ENCODE measurements at regions not wholly inside any gene's neighbourhood (a gene's known extent, or its start where the extent isn't known, plus 50 kb on each side); places are given as distances from the start of the nearest gene placed in this dataset.
"Not testable (repeated sequence)": the region's sequence is repeated elsewhere in the genome, so short reads cannot be mapped to it uniquely, and the experiment has no call there.

DNA sequence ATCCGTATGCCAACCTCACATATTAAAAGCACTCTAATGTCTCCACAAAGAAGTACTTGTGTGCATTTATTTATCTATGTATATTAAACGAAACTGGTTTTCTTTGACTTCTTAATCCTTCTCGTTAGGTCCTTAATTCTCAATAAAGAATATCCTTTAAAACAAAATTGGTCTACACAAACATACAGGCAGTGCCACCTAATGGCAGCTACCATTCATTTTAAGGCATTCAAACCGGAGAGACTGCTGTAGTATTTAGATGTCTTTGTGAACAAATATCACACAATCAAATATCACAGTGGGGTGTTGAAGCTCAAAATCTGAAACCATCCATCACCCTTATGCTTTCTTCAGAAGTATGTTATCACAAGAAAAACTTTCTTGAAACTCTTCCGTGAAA lies 96.6 kb upstream of the IRAK1BP1 start:
- TF ChIP-seq, protein P1, sequence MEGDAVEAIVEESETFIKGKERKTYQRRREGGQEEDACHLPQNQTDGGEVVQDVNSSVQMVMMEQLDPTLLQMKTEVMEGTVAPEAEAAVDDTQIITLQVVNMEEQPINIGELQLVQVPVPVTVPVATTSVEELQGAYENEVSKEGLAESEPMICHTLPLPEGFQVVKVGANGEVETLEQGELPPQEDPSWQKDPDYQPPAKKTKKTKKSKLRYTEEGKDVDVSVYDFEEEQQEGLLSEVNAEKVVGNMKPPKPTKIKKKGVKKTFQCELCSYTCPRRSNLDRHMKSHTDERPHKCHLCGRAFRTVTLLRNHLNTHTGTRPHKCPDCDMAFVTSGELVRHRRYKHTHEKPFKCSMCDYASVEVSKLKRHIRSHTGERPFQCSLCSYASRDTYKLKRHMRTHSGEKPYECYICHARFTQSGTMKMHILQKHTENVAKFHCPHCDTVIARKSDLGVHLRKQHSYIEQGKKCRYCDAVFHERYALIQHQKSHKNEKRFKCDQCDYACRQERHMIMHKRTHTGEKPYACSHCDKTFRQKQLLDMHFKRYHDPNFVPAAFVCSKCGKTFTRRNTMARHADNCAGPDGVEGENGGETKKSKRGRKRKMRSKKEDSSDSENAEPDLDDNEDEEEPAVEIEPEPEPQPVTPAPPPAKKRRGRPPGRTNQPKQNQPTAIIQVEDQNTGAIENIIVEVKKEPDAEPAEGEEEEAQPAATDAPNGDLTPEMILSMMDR (IDR thresholded peaks at IDR 0.05; ENCODE audit: insufficient read depth, low read length, poor library complexity, severe bottlenecking): no peak
- H3K36me3 ChIP-seq (ENCODE audit: control insufficient read depth, insufficient read depth, low read length): no peaks in the 10 kb centered on the region
- no peaks in the 10 kb centered on the region for H3K27me3 ChIP-seq (ENCODE audit: control insufficient read depth, insufficient read depth, low read length)
- no peak overlapping the region for H3K4me3 ChIP-seq (ENCODE audit: low read depth, low read length)
- no peak for DNase-seq (ENCODE audit: low read depth)

DNA sequence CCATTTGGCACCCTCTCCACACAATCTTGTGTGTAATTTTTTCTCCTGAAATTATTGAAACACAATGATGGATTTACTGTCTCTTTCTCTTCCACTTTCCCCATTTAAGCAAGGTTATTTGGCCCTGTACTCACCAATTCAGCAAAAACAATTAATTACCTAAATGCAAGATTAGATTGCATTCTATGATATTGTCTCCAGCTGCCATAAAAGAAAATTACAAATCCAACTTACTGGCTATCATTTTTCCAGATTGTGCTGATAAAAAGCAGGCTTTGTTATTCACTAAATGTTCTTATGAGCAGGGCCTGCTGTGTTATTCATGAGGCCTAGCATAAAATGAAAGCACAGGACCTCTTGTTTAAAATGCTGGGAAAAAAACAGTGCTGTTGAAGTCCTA lies 95.8 kb upstream of the IRAK1BP1 start:
- Histone ChIP-seq H3K27me3 (ENCODE audit: control insufficient read depth, insufficient read depth, low read length) (no peaks in the 10 kb centered on the region), H3K4me3 (ENCODE audit: low read depth, low read length) (no peak overlapping the region), H3K36me3 (ENCODE audit: control insufficient read depth, insufficient read depth, low read length) (no peaks in the 10 kb centered on the region)
- TF ChIP-seq, protein P1 (IDR thresholded peaks at IDR 0.05; ENCODE audit: insufficient read depth, low read length, poor library complexity, severe bottlenecking): no peak
- DNase-seq (ENCODE audit: low read depth): no peak

DNA sequence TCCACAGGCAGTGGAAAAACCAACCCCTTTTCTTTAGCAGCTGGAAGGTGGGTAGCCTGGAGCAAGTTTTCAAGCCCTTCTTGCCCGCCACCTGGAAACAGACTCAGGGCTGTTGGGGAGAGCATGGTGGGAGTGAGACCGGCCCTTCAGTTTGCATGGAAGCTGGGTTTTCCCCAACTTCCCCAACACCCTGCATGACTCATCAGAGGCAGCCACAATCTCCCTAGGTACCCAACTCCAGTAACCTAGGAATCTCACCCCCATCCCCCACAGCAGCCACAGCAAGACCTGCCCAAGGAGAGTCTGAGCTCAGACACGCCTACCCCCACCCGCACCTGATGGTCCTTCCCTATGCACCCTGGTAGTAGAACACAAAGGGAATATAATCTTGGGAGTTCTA lies 86.3 kb upstream of the IRAK1BP1 start:
- Histone ChIP-seq H3K27me3 (ENCODE audit: control insufficient read depth, insufficient read depth, low read length) (no peaks in the 10 kb centered on the region), H3K4me3 (ENCODE audit: low read depth, low read length) (no peak overlapping the region), H3K36me3 (ENCODE audit: control insufficient read depth, insufficient read depth, low read length) (no peaks in the 10 kb centered on the region)
- DNase-seq (ENCODE audit: low read depth): no peak
- TF ChIP-seq, protein P1 (IDR thresholded peaks at IDR 0.05; ENCODE audit: insufficient read depth, low read length, poor library complexity, severe bottlenecking): no peak

DNA sequence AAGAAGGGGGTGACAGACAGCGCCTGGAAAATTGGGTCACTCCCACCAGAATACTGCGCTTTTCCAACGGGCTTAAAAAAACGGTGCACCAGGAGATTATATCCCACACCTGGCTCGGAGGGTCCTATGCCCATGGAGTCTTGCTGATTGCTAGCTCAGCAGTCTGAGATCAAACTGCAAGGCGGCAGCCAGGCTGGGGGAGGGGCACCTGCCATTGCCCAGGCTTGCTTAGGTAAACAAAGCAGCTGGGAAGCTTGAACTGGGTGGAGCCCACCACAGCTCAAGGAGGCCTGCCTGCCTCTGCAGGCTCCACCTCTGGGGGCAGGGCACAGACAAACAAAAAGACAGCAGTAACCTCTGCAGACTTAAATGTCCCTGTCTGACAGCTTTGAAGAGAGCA lies 84.0 kb upstream of the IRAK1BP1 start:
- H3K27me3 ChIP-seq (ENCODE audit: control insufficient read depth, insufficient read depth, low read length); DNase-seq (ENCODE audit: low read depth); H3K4me3 ChIP-seq (ENCODE audit: low read depth, low read length); H3K36me3 ChIP-seq (ENCODE audit: control insufficient read depth, insufficient read depth, low read length): not testable (repeated sequence)

DNA sequence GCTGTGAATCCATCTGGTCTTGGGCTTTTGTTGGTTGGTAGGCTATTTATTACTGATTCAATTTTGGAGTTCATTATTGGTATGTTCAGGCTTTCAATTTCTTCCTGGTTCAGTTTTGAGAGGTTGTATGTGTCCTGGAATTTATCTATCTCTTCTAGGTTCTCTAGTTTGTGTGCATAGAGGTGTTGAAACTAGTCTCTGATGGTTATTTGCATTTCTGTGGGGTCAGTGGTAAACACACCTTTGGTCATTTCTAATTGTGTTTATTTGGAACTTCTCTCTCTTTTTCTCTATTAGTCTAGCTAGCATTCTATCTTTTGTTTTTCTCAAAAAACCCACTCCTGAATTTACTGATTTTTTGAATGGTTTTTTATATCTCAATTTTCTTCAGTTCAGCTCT lies 70.1 kb upstream of the IRAK1BP1 start:
- no peaks in the 10 kb centered on the region for H3K27me3 ChIP-seq (ENCODE audit: control insufficient read depth, insufficient read depth, low read length)
- H3K4me3 ChIP-seq (ENCODE audit: low read depth, low read length): no peak overlapping the region
- no peaks in the 10 kb centered on the region for H3K36me3 ChIP-seq (ENCODE audit: control insufficient read depth, insufficient read depth, low read length)
- TF ChIP-seq, protein P1 (IDR thresholded peaks at IDR 0.05; ENCODE audit: insufficient read depth, low read length, poor library complexity, severe bottlenecking): no peak
- DNase-seq (ENCODE audit: low read depth): no peak

DNA sequence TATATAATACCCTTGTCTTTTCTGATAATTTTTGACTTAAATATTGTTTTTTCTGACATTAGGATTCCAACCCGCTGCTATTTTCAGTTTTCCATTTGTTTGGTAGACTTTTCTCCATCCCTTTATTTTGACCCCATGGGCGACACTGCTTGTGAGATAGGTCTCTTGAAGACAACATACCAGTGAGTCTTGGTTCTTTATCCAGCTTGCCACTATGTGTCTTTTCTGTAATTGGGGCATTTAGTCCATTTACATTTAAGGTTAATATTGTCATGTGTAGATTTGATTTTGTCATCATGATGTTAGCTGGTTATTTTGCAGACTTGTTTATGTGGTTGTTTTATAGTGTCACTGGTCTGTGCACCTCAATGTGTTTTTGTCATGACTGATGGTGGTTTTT lies 67.7 kb upstream of the IRAK1BP1 start:
- TF ChIP-seq, protein P1 (IDR thresholded peaks at IDR 0.05; ENCODE audit: insufficient read depth, low read length, poor library complexity, severe bottlenecking): no peak
- H3K36me3 ChIP-seq (ENCODE audit: control insufficient read depth, insufficient read depth, low read length): no peaks in the 10 kb centered on the region
- no peaks in the 10 kb centered on the region for H3K27me3 ChIP-seq (ENCODE audit: control insufficient read depth, insufficient read depth, low read length)
- DNase-seq (ENCODE audit: low read depth): no peak
- no peak overlapping the region for H3K4me3 ChIP-seq (ENCODE audit: low read depth, low read length)

DNA sequence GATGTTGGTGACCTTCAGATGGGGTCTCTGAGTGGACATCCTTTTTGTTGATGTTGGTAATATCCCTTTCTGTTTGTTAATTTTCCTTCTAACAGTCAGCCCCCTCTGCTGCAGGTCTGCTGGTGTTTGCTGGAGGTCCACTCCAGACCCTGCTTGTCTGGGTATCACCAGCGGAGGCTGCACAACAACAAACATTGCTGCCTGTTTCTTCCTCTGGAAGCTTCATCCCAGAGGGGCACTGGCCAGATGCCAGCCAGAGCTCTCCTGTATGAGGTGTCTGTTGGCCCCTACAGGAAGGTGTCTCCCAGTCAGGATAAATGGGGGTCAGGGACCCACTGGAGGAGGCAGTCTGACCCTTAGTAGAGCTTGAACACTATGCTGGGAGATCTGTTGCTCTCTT lies 60.6 kb upstream of the IRAK1BP1 start:
- DNase-seq (ENCODE audit: low read depth); H3K27me3 ChIP-seq (ENCODE audit: control insufficient read depth, insufficient read depth, low read length); H3K36me3 ChIP-seq (ENCODE audit: control insufficient read depth, insufficient read depth, low read length); H3K4me3 ChIP-seq (ENCODE audit: low read depth, low read length): not testable (repeated sequence)

DNA sequence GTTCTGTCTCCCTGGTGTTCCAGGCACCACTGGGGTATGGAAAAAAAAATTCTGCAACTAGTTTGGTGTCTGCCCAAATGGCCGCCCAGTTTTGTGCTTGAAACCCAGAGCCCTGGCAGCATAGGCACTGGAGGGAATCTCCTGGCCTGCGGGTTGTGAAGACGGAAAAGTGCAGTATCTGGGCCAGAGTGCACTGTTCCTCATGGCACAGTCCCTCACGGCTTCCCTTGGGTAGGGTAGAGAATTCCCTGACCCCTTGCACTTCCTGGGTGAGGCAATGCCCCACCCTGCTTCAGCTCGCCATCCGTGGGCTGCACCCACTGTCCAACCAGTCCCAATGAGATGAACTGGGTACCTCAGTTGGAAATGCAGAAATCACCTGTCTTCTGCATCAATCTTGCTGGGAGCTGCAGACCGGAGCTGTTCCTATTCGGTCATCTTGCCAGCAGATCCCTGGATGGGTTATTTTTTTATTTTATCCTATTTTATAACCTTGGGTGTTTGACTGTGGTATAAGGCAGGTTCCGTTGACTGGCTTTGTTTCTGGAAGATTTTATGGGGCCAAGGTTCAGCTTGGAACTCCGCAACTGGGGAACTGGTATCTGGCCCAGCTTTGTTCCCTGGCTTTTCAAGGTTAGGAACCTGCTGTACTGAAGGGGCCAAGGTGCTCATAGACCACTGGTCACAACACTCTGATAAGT lies 59.5 kb upstream of the IRAK1BP1 start:
- H3K27me3 ChIP-seq (ENCODE audit: control insufficient read depth, insufficient read depth, low read length); H3K36me3 ChIP-seq (ENCODE audit: control insufficient read depth, insufficient read depth, low read length); H3K4me3 ChIP-seq (ENCODE audit: low read depth, low read length): not testable (repeated sequence)

More for the DNA sequence above, 59.5 kb upstream of the IRAK1BP1 start:
- not testable (repeated sequence) for DNase-seq (ENCODE audit: low read depth)
